Neural cell (in vitro differentiated cells): ENCODE measurements at regions not wholly inside any gene's neighbourhood (a gene's known extent, or its start where the extent isn't known, plus 50 kb on each side); places are given as distances from the start of the nearest gene placed in this dataset.

Experiments used
- H2AFZ ChIP-seq: fragments of 200-600, 300-800 bp; sonication (generic), shearing (Covaris generic); 2 replicates; pipeline ENCODE4 v1.6.0; 2014; ENCODE audit warnings: low read depth, mild to moderate bottlenecking, antibody characterized with exemption, low read length, moderate library complexity
- H3F3A ChIP-seq: fragments of 200-600 bp; shearing (Covaris generic); 2 replicates; pipeline ENCODE4 v1.6.1; 2016; ENCODE audit warnings: mild to moderate bottlenecking, moderate library complexity, mixed read lengths, antibody characterized with exemption, low read length; ENCODE audit not compliant: insufficient read depth, poor library complexity, severe bottlenecking
- H3K27ac ChIP-seq: fragments of 200-600, 300-800 bp; sonication (generic), shearing (Covaris generic); 2 replicates; pipeline ENCODE4 v1.5.1; 2014; ENCODE audit warnings: mild to moderate bottlenecking, low read length, moderate library complexity
- H3K27me3 ChIP-seq: fragments of 300-800, 200-600 bp; sonication (generic), shearing (Covaris generic); 2 replicates; pipeline ENCODE4 v1.6.0; 2014; ENCODE audit warnings: mild to moderate bottlenecking, low read depth, low read length, moderate library complexity; ENCODE audit not compliant: insufficient read depth
- H3K36me3 ChIP-seq: fragments of 300-800, 200-600 bp; sonication (generic), shearing (Covaris generic); 2 replicates; pipeline ENCODE4 v1.5.1; 2014; ENCODE audit warnings: mild to moderate bottlenecking, antibody characterized with exemption, low read length, moderate library complexity; ENCODE audit not compliant: insufficient read depth
- H3K4me2 ChIP-seq: fragments of 300-800, 200-600 bp; sonication (generic), shearing (Covaris generic); 2 replicates; pipeline ENCODE4 v1.6.0; 2014; ENCODE audit warnings: mild to moderate bottlenecking, low read length
- H3K4me3 ChIP-seq: fragments of 300-800, 200-600 bp; sonication (generic), shearing (Covaris generic); 2 replicates; pipeline ENCODE4 v1.5.1; 2014; ENCODE audit warnings: mild to moderate bottlenecking, low read length, moderate library complexity
- H3K79me2 ChIP-seq: fragments of 200-600 bp; shearing (Covaris generic); replicated peaks from 2 replicates; pipeline ENCODE4 v1.6.0; 2014; ENCODE audit warnings: mild to moderate bottlenecking, low read length, moderate library complexity; ENCODE audit not compliant: insufficient read depth
- H3K9ac ChIP-seq: fragments of 300-800, 200-600 bp; sonication (generic), shearing (Covaris generic); 2 replicates; pipeline ENCODE4 v1.6.1; 2016; ENCODE audit warnings: mild to moderate bottlenecking, low read length, mixed read lengths
- H3K9me2 ChIP-seq: fragments of 200-600 bp; shearing (Covaris generic); 2 replicates; pipeline ENCODE4 v1.6.1; 2016; ENCODE audit warnings: mild to moderate bottlenecking, low read length, mixed read lengths; ENCODE audit not compliant: insufficient read depth
- H3K9me3 ChIP-seq: fragments of 200-600, 300-800 bp; sonication (generic), shearing (Covaris generic); 2 replicates; pipeline ENCODE4 v1.6.1; 2016; ENCODE audit warnings: mild to moderate bottlenecking, mixed run types, low read length, moderate library complexity, mixed read lengths
- H4K20me1 ChIP-seq: fragments of 200-600 bp; shearing (Covaris generic); 2 replicates; pipeline ENCODE4 v1.6.1; 2016; ENCODE audit warnings: mild to moderate bottlenecking, mixed run types; ENCODE audit not compliant: insufficient read depth
- EP300 ChIP-seq: fragments of 450-650 bp; conservative IDR thresholded peaks from 2 replicates; pipeline ENCODE4 v1.6.1; 2014; ENCODE audit warnings: antibody characterized with exemption, mild to moderate bottlenecking, moderate library complexity; ENCODE audit not compliant: poor library complexity, severe bottlenecking
- EZH2 ChIP-seq: fragments of 200-600, 300-800 bp; shearing (Covaris generic), sonication (generic); IDR thresholded peaks from 2 replicates; pipeline ENCODE4 v1.6.1; 2014; ENCODE audit warnings: antibody characterized with exemption, low read length, borderline replicate concordance, mild to moderate bottlenecking; ENCODE audit not compliant: insufficient read depth, poor library complexity, severe bottlenecking
- MXI1 ChIP-seq: fragments of 450-650 bp; conservative IDR thresholded peaks from 2 replicates; pipeline ENCODE4 v1.6.1; 2014; ENCODE audit warnings: antibody characterized with exemption, mild to moderate bottlenecking; ENCODE audit not compliant: poor library complexity, severe bottlenecking
- POLR2AphosphoS5 ChIP-seq: IDR thresholded peaks from 2 replicates; pipeline ENCODE4 v1.6.1; 2012
- RAD21 ChIP-seq: fragments of 450-650 bp; conservative IDR thresholded peaks from 2 replicates; pipeline ENCODE4 v1.6.1; 2014; ENCODE audit warnings: antibody characterized with exemption, mild to moderate bottlenecking, moderate library complexity
- REST ChIP-seq: IDR thresholded peaks from 2 replicates; pipeline ENCODE4 v1.6.1; 2012; ENCODE audit warnings: borderline replicate concordance
- SMC3 ChIP-seq: fragments of 450-650 bp; conservative IDR thresholded peaks from 2 replicates; pipeline ENCODE4 v1.6.1; 2014; ENCODE audit warnings: antibody characterized with exemption, mild to moderate bottlenecking, moderate library complexity; ENCODE audit not compliant: poor library complexity
- TAF1 ChIP-seq: IDR thresholded peaks from 2 replicates; pipeline ENCODE4 v1.6.1; 2012; ENCODE audit warnings: low read depth
- TF ChIP-seq, protein P1 (sequence below): fragments of 450-650 bp; IDR thresholded peaks from 2 replicates; pipeline ENCODE4 v1.5.1; 2014; ENCODE audit warnings: antibody characterized with exemption, mild to moderate bottlenecking, moderate library complexity; ENCODE audit not compliant: poor library complexity, severe bottlenecking

- no peak for TF ChIP-seq EZH2
- no peaks in the 10 kb centered on the region for H3K9me3 ChIP-seq
These were observed 330.5 kb upstream of the B3GALT2 start for GRCh38 chr1:193516755-193517388.

DNA sequence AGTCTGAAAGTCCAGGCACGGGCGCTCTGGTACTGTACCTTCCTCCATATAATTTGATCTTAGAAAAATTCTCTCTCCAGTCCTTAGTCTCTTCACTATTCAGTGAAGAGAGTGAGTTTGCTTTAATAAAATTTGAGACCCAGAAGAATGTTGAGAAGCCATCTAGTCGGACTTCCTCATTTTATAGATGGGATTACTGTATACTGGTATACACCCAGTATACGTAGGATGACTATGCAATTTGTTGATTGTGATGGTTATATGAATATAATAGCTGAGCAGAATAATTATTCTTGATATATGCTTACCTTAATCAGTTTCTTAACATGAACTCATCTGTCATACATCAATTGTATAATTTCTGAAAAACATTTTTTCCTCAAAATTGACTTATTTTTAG, 328.0 kb upstream of the B3GALT2 start:
- H3K4me2 ChIP-seq = no peak overlapping the region
- no peak overlapping the region for H3K4me3 ChIP-seq
- no peak overlapping the region for H3K27ac ChIP-seq
- TF ChIP-seq, protein P1, sequence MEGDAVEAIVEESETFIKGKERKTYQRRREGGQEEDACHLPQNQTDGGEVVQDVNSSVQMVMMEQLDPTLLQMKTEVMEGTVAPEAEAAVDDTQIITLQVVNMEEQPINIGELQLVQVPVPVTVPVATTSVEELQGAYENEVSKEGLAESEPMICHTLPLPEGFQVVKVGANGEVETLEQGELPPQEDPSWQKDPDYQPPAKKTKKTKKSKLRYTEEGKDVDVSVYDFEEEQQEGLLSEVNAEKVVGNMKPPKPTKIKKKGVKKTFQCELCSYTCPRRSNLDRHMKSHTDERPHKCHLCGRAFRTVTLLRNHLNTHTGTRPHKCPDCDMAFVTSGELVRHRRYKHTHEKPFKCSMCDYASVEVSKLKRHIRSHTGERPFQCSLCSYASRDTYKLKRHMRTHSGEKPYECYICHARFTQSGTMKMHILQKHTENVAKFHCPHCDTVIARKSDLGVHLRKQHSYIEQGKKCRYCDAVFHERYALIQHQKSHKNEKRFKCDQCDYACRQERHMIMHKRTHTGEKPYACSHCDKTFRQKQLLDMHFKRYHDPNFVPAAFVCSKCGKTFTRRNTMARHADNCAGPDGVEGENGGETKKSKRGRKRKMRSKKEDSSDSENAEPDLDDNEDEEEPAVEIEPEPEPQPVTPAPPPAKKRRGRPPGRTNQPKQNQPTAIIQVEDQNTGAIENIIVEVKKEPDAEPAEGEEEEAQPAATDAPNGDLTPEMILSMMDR = no peak
- TF ChIP-seq SMC3 (no peak), POLR2AphosphoS5 (no peak), EZH2 (no peak), REST (no peak), RAD21 (no peak), TAF1 (no peak), EP300 (no peak), MXI1 (no peak)
- H3K27me3 ChIP-seq = no peaks in the 10 kb centered on the region
- H3K9ac ChIP-seq = no peak overlapping the region
- no peaks in the 10 kb centered on the region for H3K36me3 ChIP-seq
- no peaks in the 10 kb centered on the region for H3K79me2 ChIP-seq
- no peaks in the 10 kb centered on the region for H3K9me2 ChIP-seq
- no peaks in the 10 kb centered on the region for H4K20me1 ChIP-seq
- no peaks in the 10 kb centered on the region for H3K9me3 ChIP-seq
- H3F3A ChIP-seq = no peaks in the 10 kb centered on the region
- no peak overlapping the region for H2AFZ ChIP-seq

More at GRCh38 chr1:193516755-193517388, 330.5 kb upstream of the B3GALT2 start:
- no peaks in the 10 kb centered on the region for H3K9me2 ChIP-seq
- no peaks in the 10 kb centered on the region for H3F3A ChIP-seq
- no peak overlapping the region for H2AFZ ChIP-seq
- no peaks in the 10 kb centered on the region for H4K20me1 ChIP-seq
- H3K27ac ChIP-seq = no peak overlapping the region
- H3K79me2 ChIP-seq = no peaks in the 10 kb centered on the region
- no peak overlapping the region for H3K4me3 ChIP-seq
- no peaks in the 10 kb centered on the region for H3K36me3 ChIP-seq
- no peak overlapping the region for H3K9ac ChIP-seq
- no peaks in the 10 kb centered on the region for H3K27me3 ChIP-seq
- H3K4me2 ChIP-seq = no peak overlapping the region
